ENCODE measurements at regions not wholly inside any gene's neighbourhood (a gene's known extent, or its start where the extent isn't known, plus 50 kb on each side); places are given as distances from the start of the nearest gene placed in this dataset.

- H3K4me3 ChIP-seq (ENCODE audit: low read length): no peak overlapping the region
- TF ChIP-seq ZNF274 (IDR thresholded peaks at IDR 0.05; ENCODE audit: low read depth, low read length): no peak
These were observed 56.3 kb downstream of the SLC24A2 start for GRCh38 chr9:19732441-19732951.

- no peak for TF ChIP-seq ZNF274 (IDR thresholded peaks at IDR 0.05; ENCODE audit: low read depth, low read length)
- H3K4me3 ChIP-seq (ENCODE audit: low read length): no peak overlapping the region
These were observed 60.7 kb downstream of the SLC24A2 start for GRCh38 chr9:19728101-19728500.

DNA sequence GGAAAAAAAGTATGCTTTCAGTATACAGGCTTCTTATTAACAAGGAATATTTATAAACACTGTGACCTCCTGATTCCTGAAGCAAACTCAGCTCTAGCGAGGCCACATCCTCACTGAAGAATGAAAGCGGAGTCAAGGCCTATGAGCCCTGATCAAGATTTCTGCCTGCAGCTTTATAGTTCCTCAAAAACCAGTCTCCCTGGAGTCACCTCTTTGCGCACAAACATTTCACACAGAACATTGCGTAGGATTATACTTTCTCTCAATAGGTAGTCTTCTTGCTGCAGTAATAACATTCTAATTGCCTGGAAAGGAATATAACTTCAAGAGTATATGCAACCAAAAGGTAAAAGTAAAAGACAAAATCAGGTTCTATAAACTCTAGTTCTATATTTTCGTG is 62.9 kb downstream of the SLC24A2 start:
- H3K4me3 ChIP-seq (ENCODE audit: low read length): no peak overlapping the region
- no peak for TF ChIP-seq ZNF274 (IDR thresholded peaks at IDR 0.05; ENCODE audit: low read depth, low read length)

- TF ChIP-seq ZNF274 (IDR thresholded peaks at IDR 0.05; ENCODE audit: low read depth, low read length): no peak
- no peak overlapping the region for H3K4me3 ChIP-seq (ENCODE audit: low read length)
These were observed 68.5 kb downstream of the SLC24A2 start for GRCh38 chr9:19720377-19720776.

DNA sequence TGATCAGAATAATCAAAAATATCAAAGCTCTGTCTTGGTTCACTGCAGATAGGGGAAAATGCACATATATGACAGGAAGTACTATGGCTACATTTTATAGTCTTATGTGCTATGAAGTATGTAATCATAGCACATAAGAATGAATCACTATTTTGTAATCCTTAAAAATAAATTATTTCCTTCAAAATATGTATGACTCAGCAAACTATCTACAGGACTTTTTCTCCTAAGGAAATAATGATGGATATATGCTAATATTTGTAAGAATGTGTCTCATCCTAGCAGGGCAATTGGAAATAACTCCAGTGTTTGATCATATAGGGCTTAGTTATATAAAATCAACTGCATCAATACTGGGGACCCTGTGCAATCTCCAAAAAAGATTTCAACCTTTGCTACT is 85.1 kb downstream of the SLC24A2 start:
- TF ChIP-seq ZNF274 (IDR thresholded peaks at IDR 0.05; ENCODE audit: low read depth, low read length): no peak
- H3K4me3 ChIP-seq (ENCODE audit: low read length): no peak overlapping the region

DNA sequence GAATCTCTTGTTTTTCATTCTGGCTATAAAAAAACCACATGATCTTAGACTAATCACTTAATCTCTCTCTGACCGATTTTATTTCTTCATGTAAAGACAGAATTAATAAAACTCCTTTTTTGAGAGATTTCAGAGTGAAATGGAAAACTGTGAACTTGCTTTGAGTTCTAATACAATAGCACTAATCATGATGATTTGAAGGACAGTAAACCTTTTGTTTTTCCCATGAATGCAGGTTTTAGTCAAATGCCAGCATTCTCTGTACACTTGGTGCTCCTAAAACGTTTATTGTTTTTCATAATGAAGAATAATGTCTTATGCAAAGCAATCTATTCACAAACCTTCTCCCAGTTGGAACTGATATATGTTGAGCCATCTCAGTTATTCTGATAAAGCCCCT is 86.8 kb downstream of the SLC24A2 start:
- no peak for TF ChIP-seq ZNF274 (IDR thresholded peaks at IDR 0.05; ENCODE audit: low read depth, low read length)
- H3K4me3 ChIP-seq (ENCODE audit: low read length): no peak overlapping the region

GRCh38 chr9:19701274-19701673 is 87.6 kb downstream of the SLC24A2 start:
- TF ChIP-seq ZNF274 (IDR thresholded peaks at IDR 0.05; ENCODE audit: low read depth, low read length): no peak
- H3K4me3 ChIP-seq (ENCODE audit: low read length): no peak overlapping the region

GRCh38 chr9:19700699-19701098 is 88.1 kb downstream of the SLC24A2 start:
- TF ChIP-seq ZNF274 (IDR thresholded peaks at IDR 0.05; ENCODE audit: low read depth, low read length): no peak
- no peak overlapping the region for H3K4me3 ChIP-seq (ENCODE audit: low read length)

GRCh38 chr9:19699756-19700155 is 89.1 kb downstream of the SLC24A2 start:
- TF ChIP-seq ZNF274 (IDR thresholded peaks at IDR 0.05; ENCODE audit: low read depth, low read length): no peak
- H3K4me3 ChIP-seq (ENCODE audit: low read length): no peak overlapping the region

- no peak overlapping the region for H3K4me3 ChIP-seq (ENCODE audit: low read length)
- TF ChIP-seq ZNF274 (IDR thresholded peaks at IDR 0.05; ENCODE audit: low read depth, low read length): no peak
These were observed 89.9 kb downstream of the SLC24A2 start for GRCh38 chr9:19698960-19699359.

GRCh38 chr9:19694601-19695000 is 94.2 kb downstream of the SLC24A2 start:
- H3K4me3 ChIP-seq (ENCODE audit: low read length): no peak overlapping the region
- no peak for TF ChIP-seq ZNF274 (IDR thresholded peaks at IDR 0.05; ENCODE audit: low read depth, low read length)

- H3K4me3 ChIP-seq (ENCODE audit: low read length): no peak overlapping the region
- no peak for TF ChIP-seq ZNF274 (IDR thresholded peaks at IDR 0.05; ENCODE audit: low read depth, low read length)
These were observed 98.7 kb downstream of the SLC24A2 start for GRCh38 chr9:19690128-19690527.

- TF ChIP-seq ZNF274 (IDR thresholded peaks at IDR 0.05; ENCODE audit: low read depth, low read length): no peak
These were observed 99.3 kb downstream of the SLC24A2 start for GRCh38 chr9:19689328-19690101.

DNA sequence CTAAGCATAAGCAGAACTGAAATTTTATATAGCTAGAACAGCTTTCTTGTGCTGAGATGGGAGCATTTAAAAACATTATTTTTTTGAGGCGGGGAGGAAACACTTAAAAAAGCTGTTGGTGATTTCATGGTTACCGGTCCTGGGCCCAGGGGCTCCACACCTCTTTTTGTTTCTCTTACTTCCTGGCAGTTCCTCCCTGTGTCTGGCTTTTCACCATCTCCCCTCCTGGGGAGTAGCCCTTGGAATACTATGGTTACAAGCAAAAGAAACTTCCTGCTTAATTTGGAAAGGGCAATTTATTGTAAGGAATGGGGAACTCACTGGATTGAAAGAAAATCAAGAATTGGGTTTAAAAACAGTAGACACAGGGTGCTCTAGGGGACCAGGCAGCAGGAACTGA is 105.1 kb downstream of the SLC24A2 start:
- no peak for TF ChIP-seq ZNF274 (IDR thresholded peaks at IDR 0.05; ENCODE audit: low read depth, low read length)
- no peak overlapping the region for H3K4me3 ChIP-seq (ENCODE audit: low read length)

More at GRCh38 chr9:19689328-19690101, 99.3 kb downstream of the SLC24A2 start:
- H3K4me3 ChIP-seq (ENCODE audit: low read length): no peak overlapping the region

DNA sequence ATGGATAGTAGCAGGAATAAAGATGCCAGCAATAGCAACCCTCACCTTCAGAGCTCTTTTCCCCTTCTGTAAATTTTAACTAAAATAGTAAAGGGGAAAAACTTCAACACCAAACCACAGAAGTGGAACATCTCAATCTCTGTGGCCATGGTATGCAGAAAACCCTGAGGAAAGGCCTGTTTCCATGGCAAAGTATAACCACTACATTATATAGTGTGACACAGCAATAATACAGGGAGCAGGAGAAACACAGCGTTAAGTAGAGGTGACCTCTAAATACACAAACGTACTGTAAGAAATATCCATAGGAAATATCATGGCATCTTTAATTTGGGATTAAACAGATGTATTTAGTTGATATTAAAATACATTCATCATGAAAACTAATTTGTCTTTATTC is 106.4 kb downstream of the SLC24A2 start:
- TF ChIP-seq ZNF274 (IDR thresholded peaks at IDR 0.05; ENCODE audit: low read depth, low read length): no peak
- no peak overlapping the region for H3K4me3 ChIP-seq (ENCODE audit: low read length)

DNA sequence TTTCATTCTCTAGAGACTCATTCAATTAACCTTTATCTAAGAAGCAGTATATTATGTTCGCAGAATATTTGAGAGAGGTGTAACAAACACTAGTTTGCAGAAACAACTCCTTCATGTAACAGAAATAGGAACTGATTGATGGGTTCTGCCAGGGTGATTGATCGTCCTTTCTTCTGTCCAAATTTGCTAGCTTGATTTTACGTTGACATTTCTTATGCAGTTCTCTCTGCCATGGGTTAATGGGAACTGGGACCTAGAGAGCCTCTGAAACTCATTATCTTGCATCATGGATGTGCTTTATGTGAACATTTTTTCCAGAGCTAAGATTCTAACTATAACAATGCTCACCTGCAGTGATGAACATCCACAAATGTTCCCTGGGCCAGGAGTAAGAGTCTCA is 107.0 kb downstream of the SLC24A2 start:
- TF ChIP-seq ZNF274 (IDR thresholded peaks at IDR 0.05; ENCODE audit: low read depth, low read length): no peak
- H3K4me3 ChIP-seq (ENCODE audit: low read length): no peak overlapping the region
